ENCODE measurements at regions not wholly inside any gene's neighbourhood (a gene's known extent, or its start where the extent isn't known, plus 50 kb on each side); places are given as distances from the start of the nearest gene placed in this dataset.

- no peak overlapping the region for H3K4me3 ChIP-seq (ENCODE audit: control insufficient read depth, low read depth, low read length)
- no peak for DNase-seq (ENCODE audit: low read depth)
- no peak for TF ChIP-seq CTCF (IDR thresholded peaks at IDR 0.05; ENCODE audit: control insufficient read depth, insufficient read depth, low read depth, low read length, missing control alignments)
Measured at GRCh38 chr4:25580633-25581467, 74.8 kb upstream of the SLC34A2 start.

- TF ChIP-seq CTCF (IDR thresholded peaks at IDR 0.05; ENCODE audit: control insufficient read depth, insufficient read depth, low read depth, low read length, missing control alignments), result no peak
- no peak overlapping the region for H3K4me3 ChIP-seq (ENCODE audit: control insufficient read depth, low read depth, low read length)
- no peak for DNase-seq (ENCODE audit: low read depth)
Measured at GRCh38 chr4:25585901-25586523, 69.6 kb upstream of the SLC34A2 start.

- DNase-seq (ENCODE audit: low read depth), result no peak
- TF ChIP-seq CTCF (IDR thresholded peaks at IDR 0.05; ENCODE audit: control insufficient read depth, insufficient read depth, low read depth, low read length, missing control alignments), result no peak
- H3K4me3 ChIP-seq (ENCODE audit: control insufficient read depth, low read depth, low read length), result no peak overlapping the region
Measured at GRCh38 chr4:25588206-25588605, 67.4 kb upstream of the SLC34A2 start.

- no peak overlapping the region for H3K4me3 ChIP-seq (ENCODE audit: control insufficient read depth, low read depth, low read length)
- no peak for DNase-seq (ENCODE audit: low read depth)
- TF ChIP-seq CTCF (IDR thresholded peaks at IDR 0.05; ENCODE audit: control insufficient read depth, insufficient read depth, low read depth, low read length, missing control alignments), result no peak
Measured at GRCh38 chr4:25590171-25590570, 65.5 kb upstream of the SLC34A2 start.

GRCh38 chr4:25592736-25593135 lies 62.9 kb upstream of the SLC34A2 start:
- no peak overlapping the region for H3K4me3 ChIP-seq (ENCODE audit: control insufficient read depth, low read depth, low read length)
- no peak for TF ChIP-seq CTCF (IDR thresholded peaks at IDR 0.05; ENCODE audit: control insufficient read depth, insufficient read depth, low read depth, low read length, missing control alignments)
- DNase-seq (ENCODE audit: low read depth), result no peak

All from AG09309 (cell line).